RWPE1 (cell line): ENCODE measurements at regions not wholly inside any gene's neighbourhood (a gene's known extent, or its start where the extent isn't known, plus 50 kb on each side); places are given as distances from the start of the nearest gene placed in this dataset.

Experiments
- CTCF ChIA-PET: fragments of 350-600 bp; sonication (Branson Sonifier 250); formaldehyde crosslinking; extraction: SDS; loops from one replicate; lab custom pipeline; 2021; lab: Yijun Ruan, JAX
- POLR2A ChIA-PET: fragments of 400-600 bp; formaldehyde crosslinking; extraction: SDS; loops from one replicate; lab custom pipeline; 2020; ENCODE audit warnings: antibody characterized with exemption; ENCODE audit not compliant: low non-redundant PET; lab: Yijun Ruan, JAX
- DNase-seq: peaks from one replicate; pipeline ENCODE4 v3.0.0; 2012; ENCODE audit warnings: low spot score
- H3K27ac ChIP-seq: fragments of 450-650 bp; 2 replicates; pipeline ENCODE4 v1.5.1; 2017
- TF ChIP-seq, protein P1 (sequence below): fragments of 450-650 bp; conservative IDR thresholded peaks from 2 replicates; pipeline ENCODE4 v1.5.1; 2017; ENCODE audit warnings: low read depth, mild to moderate bottlenecking

DNA sequence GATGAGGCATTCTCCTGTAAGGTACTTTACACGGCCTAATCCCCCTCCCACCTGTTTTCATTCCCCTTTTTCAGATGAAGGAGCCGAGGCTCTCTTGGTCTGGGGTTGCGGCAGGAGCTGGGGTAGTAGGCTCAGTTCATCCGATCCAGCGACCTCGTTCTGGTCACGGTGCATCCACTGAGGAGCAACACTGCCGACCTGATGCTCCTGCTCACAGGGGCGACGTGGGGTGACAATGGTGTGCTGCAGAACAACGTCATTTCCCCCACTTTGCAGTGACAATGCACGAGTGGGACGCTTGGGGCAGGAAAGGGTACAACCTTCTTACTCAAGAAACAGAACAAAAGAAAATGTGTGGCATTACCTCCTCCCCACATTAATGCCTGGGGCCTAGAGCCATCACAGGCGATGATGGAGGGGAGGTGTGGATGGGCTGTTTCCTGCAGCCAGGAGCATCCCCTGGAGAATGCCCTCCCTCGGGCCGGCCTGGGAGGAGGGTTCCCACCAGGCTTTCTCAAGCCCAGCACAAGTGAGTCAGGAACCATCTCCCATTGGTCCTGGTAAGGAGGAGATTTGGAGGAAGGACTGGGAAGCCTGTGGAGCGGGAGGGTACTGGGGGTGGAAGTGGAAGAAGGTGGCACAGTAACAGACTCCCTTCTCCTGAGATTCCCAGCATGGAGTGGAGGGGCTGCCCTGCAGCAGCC lies 125.6 kb downstream of the SPATA19 start:
- TF ChIP-seq, protein P1, sequence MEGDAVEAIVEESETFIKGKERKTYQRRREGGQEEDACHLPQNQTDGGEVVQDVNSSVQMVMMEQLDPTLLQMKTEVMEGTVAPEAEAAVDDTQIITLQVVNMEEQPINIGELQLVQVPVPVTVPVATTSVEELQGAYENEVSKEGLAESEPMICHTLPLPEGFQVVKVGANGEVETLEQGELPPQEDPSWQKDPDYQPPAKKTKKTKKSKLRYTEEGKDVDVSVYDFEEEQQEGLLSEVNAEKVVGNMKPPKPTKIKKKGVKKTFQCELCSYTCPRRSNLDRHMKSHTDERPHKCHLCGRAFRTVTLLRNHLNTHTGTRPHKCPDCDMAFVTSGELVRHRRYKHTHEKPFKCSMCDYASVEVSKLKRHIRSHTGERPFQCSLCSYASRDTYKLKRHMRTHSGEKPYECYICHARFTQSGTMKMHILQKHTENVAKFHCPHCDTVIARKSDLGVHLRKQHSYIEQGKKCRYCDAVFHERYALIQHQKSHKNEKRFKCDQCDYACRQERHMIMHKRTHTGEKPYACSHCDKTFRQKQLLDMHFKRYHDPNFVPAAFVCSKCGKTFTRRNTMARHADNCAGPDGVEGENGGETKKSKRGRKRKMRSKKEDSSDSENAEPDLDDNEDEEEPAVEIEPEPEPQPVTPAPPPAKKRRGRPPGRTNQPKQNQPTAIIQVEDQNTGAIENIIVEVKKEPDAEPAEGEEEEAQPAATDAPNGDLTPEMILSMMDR, result no peak
- H3K27ac ChIP-seq, result no peak overlapping the region
- DNase-seq, result no peak
- ChIA-PET CTCF (no interaction called here), POLR2A (no interaction called here)

DNA sequence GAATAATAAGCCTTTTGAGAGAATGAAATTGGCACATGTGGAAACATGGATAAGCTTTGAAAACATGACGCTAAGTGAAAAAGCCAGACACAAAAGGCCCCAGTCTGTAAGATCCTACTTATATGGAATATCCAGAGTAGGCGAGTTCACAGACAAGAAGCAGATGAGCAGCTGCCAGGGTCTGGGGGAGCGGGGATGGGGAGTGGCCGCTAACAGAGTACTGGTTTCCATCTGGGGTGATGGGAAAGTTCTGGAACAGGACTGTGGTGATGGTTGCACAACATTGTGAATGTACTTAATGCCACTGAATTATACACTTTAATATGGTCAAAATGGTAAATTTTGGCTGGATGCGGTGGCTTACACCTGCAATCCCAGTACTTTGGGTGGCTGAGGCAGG lies 126.5 kb downstream of the SPATA19 start:
- ChIA-PET CTCF (no interaction called here), POLR2A (no interaction called here)
- TF ChIP-seq, protein P1, result no peak
- no peak for DNase-seq
- no peak overlapping the region for H3K27ac ChIP-seq

DNA sequence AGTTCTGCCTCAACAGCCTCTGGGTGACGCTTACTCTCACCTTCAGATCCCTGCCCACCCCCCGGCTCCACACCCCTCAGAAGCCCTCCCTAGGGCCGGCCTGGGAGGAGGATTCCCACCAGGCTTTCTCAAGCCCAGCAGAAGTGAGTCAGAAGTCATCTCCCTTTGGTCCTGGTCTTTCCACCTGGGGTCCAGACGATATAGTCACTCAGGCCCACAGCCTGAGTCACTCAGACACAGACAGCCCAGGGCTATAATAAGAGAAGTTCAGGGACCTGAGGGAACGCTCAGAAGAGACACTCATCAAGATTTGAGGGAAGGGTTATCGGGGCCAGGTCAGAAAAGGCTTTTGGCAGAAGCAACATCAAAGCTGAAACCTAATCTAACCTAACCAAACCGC lies 127.1 kb downstream of the SPATA19 start:
- POLR2A ChIA-PET, result no interaction called here
- TF ChIP-seq, protein P1, result no peak
- CTCF ChIA-PET, result no interaction called here
- DNase-seq, result no peak
- H3K27ac ChIP-seq, result no peak overlapping the region

DNA sequence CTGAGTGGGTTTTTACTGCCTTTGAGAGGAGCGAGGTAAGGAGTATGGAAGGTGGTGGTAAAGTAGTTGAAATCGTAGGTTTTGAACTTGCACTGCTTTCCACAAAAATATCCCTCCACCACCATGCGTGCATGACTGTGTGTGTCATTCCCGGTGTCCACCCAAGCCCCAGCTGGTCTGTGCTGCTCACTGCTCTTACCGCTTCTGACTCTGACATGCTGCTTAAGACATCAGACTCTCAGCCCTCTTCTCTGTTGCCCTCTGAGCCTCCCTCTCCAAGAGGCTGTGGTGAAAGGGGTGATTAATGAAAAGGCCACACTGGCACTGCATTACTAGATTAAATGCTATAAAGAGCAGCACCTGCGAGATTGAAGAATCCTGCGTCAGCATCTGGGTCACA lies 128.7 kb downstream of the SPATA19 start:
- POLR2A ChIA-PET, result no interaction called here
- DNase-seq, result no peak
- no peak overlapping the region for H3K27ac ChIP-seq
- CTCF ChIA-PET, result no interaction called here
- TF ChIP-seq, protein P1, result no peak

DNA sequence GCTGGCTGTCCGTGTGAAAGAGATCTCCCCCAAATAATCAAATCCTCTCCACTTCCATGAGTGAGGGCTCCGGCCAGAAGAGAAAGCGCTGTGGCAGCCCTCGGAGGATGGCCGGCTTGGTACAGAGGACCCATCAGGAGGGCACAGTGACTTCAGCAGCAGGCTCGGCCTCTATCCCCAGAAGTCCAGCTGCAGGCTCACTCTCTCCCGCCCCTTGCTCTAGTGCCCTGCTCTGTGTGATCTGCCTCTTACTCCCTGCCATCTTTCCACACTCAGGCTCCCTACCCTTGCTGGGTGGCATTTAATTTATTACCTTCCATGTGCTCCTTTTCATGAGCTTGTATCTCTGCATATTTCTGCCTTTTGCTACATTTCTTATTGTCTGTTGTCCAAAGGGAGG lies 129.7 kb downstream of the SPATA19 start:
- DNase-seq, result no peak
- ChIA-PET POLR2A (no interaction called here), CTCF (no interaction called here)
- TF ChIP-seq, protein P1, result no peak
- no peak overlapping the region for H3K27ac ChIP-seq

DNA sequence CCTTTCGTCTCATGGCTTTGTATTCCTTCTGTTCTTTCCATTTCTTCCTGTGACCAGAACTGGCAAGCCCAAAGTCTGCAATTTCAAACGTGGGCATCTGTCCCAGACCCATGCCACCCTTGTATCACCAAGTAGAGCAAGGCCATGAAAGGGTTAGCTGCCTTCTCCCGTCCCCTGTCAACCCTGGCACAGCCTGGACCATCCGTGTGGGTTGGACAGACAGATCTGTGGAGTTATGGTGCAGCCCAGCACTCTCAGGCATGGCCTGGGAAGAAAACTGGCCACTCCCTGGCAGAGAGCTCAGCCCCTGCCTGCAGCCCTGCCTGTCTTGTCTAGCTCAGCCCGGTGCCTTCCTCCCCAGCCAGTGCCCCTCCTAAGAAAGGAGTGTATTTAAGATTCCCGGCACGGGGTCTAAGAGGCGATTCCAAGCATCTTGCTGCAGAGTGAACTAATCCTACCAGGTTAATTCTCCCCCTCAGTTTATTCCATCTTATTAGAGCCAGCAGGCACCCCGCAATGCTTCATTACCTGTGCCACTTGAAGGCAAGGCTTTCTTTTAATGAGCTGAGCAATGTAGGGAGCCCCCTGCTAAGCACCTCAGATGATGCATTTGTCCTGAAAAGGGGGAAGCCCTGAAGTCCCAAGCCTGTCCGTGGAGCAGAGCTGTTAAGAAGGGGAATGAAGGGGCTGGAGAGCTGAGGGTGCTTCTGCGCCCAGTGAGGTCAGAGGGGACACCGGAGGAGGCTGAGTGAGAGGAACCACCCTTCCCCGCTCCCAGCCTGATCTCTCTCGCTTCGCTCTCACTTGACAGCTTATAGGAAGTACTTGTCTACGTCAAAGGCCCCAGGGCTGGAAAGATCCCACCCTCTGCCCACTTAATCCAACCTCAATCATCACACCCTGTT lies 130.6 kb downstream of the SPATA19 start:
- no peak for DNase-seq
- POLR2A ChIA-PET, result no interaction called here
- CTCF ChIA-PET, result no interaction called here
- TF ChIP-seq, protein P1, result no peak
- no peak overlapping the region for H3K27ac ChIP-seq
